ENCODE measurements at regions not wholly inside any gene's neighbourhood (a gene's known extent, or its start where the extent isn't known, plus 50 kb on each side); places are given as distances from the start of the nearest gene placed in this dataset.

DNA sequence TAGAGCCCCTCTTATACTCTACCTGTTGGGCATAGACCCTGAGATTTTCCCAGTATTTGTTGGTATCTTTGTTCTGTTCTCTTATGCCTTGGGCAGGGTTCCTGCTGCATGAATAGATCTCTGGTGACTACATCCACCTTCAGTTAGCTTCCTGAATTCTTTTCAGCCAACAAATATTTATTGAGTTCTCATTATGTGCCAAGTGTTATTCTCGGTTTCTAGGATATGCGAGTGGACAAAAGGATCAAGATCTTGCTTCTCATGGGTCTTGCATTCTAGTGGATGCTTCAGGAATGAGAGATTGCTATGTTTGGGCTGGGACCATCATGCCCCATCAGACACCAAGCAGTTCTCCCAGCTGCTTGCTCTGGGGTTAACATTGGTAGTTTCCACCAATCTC is 340.0 kb downstream of the METTL15 start:
- H3K4me3 ChIP-seq, result no peak overlapping the region
- TF ChIP-seq, protein P1, sequence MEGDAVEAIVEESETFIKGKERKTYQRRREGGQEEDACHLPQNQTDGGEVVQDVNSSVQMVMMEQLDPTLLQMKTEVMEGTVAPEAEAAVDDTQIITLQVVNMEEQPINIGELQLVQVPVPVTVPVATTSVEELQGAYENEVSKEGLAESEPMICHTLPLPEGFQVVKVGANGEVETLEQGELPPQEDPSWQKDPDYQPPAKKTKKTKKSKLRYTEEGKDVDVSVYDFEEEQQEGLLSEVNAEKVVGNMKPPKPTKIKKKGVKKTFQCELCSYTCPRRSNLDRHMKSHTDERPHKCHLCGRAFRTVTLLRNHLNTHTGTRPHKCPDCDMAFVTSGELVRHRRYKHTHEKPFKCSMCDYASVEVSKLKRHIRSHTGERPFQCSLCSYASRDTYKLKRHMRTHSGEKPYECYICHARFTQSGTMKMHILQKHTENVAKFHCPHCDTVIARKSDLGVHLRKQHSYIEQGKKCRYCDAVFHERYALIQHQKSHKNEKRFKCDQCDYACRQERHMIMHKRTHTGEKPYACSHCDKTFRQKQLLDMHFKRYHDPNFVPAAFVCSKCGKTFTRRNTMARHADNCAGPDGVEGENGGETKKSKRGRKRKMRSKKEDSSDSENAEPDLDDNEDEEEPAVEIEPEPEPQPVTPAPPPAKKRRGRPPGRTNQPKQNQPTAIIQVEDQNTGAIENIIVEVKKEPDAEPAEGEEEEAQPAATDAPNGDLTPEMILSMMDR (IDR thresholded peaks at IDR 0.05), result no peak
- TF ChIP-seq POLR2A (IDR thresholded peaks at IDR 0.05) (no peak), POLR2AphosphoS5 (IDR thresholded peaks at IDR 0.05) (no peak)
- no peaks in the 10 kb centered on the region for H3K36me3 ChIP-seq
- H3K9me3 ChIP-seq, result no peaks in the 10 kb centered on the region
- intact Hi-C loops (cut with DNase I; ENCODE audit: low total_unique reads), result no loop called here
- H3K4me1 ChIP-seq, result no peaks in the 10 kb centered on the region
- no peak overlapping the region for H3K27ac ChIP-seq
- no peaks in the 10 kb centered on the region for H3K27me3 ChIP-seq
- no peak for DNase-seq (ENCODE audit: low spot score in 2 of 2)

DNA sequence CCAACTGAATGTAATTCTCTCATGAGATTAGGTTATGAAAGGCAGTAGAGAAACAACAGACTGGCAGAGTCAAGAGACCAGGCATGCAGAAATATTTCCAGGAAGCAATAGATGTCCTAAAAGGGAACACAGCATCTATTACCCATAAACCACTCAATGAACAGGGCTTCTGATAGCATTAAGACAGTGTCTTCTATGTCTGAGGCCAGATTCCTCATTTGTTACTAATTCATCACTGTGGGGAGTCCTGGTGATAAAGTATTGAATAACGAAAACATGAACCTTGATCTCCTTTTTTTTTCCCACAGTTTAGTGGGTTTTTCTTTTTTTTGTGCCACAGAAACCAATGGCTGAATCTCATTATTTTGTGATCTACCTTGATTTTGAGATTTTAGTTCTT is 339.0 kb downstream of the METTL15 start:
- TF ChIP-seq POLR2A (IDR thresholded peaks at IDR 0.05) (no peak), POLR2AphosphoS5 (IDR thresholded peaks at IDR 0.05) (no peak)
- TF ChIP-seq, protein P1 (IDR thresholded peaks at IDR 0.05), result no peak
- Histone ChIP-seq H3K4me3 (no peak overlapping the region), H3K4me1 (no peaks in the 10 kb centered on the region), H3K27ac (no peak overlapping the region), H3K36me3 (no peaks in the 10 kb centered on the region), H3K9me3 (no peaks in the 10 kb centered on the region), H3K27me3 (no peaks in the 10 kb centered on the region)
- no peak for DNase-seq (ENCODE audit: low spot score in 2 of 2)
- intact Hi-C loops (cut with DNase I; ENCODE audit: low total_unique reads), result no loop called here

DNA sequence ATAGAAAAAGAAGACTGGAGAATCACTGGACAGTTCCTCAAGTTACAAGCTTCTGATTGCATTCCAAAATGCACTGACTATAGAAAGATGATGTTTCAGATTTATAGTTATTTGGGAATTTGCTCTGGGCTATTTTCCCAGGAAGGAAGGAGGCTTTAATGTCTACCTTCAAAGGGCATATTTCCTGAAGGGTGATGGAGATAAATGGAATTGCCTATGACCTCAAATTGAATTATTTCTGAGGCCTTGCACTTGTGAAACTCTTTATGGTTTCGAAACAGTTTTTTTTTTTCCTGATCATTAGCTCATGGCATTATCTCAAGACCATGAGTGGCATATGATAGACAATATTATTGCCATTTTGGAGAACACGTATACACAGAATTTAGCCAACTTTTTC is 333.9 kb downstream of the METTL15 start:
- H3K27me3 ChIP-seq, result no peaks in the 10 kb centered on the region
- DNase-seq (ENCODE audit: low spot score in 2 of 2), result no peak
- no peaks in the 10 kb centered on the region for H3K36me3 ChIP-seq
- TF ChIP-seq POLR2A (IDR thresholded peaks at IDR 0.05) (no peak), POLR2AphosphoS5 (IDR thresholded peaks at IDR 0.05) (no peak)
- TF ChIP-seq, protein P1 (IDR thresholded peaks at IDR 0.05), result no peak
- H3K4me3 ChIP-seq, result no peak overlapping the region
- no peaks in the 10 kb centered on the region for H3K9me3 ChIP-seq
- H3K4me1 ChIP-seq, result no peaks in the 10 kb centered on the region
- intact Hi-C loops (cut with DNase I; ENCODE audit: low total_unique reads), result no loop called here
- H3K27ac ChIP-seq, result no peak overlapping the region

DNA sequence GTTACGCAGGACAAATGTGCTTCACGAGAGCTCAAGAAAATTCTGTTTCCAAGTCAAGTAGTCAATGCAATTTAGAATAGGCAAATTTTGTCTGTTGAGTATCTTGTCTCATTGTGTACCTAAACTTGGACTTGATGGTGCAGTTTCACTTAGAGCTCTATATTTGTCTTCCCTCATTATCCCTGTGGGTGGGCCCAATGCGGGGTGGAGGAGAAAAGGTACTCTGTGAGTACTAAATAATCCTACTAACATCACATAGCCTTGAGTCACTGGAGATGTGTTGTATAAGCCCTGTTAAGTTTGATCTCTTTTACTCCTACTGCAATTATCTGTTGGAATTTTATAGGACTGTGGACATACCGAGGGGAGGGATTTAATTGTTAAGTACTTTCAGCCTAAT is 331.2 kb downstream of the METTL15 start:
- Histone ChIP-seq H3K4me1 (no peaks in the 10 kb centered on the region), H3K36me3 (no peaks in the 10 kb centered on the region), H3K4me3 (no peak overlapping the region), H3K27ac (no peak overlapping the region), H3K9me3 (no peaks in the 10 kb centered on the region), H3K27me3 (no peaks in the 10 kb centered on the region)
- intact Hi-C loops (cut with DNase I; ENCODE audit: low total_unique reads), result no loop called here
- no peak for DNase-seq (ENCODE audit: low spot score in 2 of 2)
- TF ChIP-seq, protein P1 (IDR thresholded peaks at IDR 0.05), result no peak
- TF ChIP-seq POLR2A (IDR thresholded peaks at IDR 0.05), result no peak
- TF ChIP-seq POLR2AphosphoS5 (IDR thresholded peaks at IDR 0.05), result no peak

DNA sequence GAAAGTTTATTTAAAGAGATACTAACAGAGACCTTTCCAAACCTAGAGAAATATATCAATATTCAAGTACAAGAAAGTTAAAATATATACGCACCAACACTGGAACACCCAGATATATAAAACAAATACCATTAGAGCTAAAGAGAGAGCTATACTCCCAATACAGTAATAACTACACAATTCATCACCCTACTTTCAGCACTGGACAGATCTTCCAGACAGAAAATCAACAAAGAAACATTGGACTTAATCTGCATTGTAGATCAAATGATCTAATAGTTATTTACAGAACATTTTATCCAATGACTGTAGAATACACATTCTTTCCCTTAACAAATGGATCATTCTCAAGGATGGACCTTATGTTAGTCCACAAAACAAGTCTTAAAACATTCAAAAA is 311.9 kb downstream of the METTL15 start:
- Histone ChIP-seq H3K36me3 (no peaks in the 10 kb centered on the region), H3K4me1 (no peaks in the 10 kb centered on the region), H3K27me3 (no peaks in the 10 kb centered on the region), H3K27ac (no peak overlapping the region), H3K9me3 (no peaks in the 10 kb centered on the region), H3K4me3 (no peak overlapping the region)
- intact Hi-C loops (cut with DNase I; ENCODE audit: low total_unique reads), result no loop called here
- no peak for DNase-seq (ENCODE audit: low spot score in 2 of 2)
- TF ChIP-seq, protein P1 (IDR thresholded peaks at IDR 0.05), result no peak
- no peak for TF ChIP-seq POLR2AphosphoS5 (IDR thresholded peaks at IDR 0.05)
- no peak for TF ChIP-seq POLR2A (IDR thresholded peaks at IDR 0.05)

All from breast epithelium (tissue), 4 donors.